ENCODE measurements at regions not wholly inside any gene's neighbourhood (a gene's known extent, or its start where the extent isn't known, plus 50 kb on each side); places are given as distances from the start of the nearest gene placed in this dataset.

GRCh38 chr4:125072269-125072668, 242.5 kb upstream of the FAT4 start:
- no peak for TF ChIP-seq CTCF (IDR thresholded peaks at IDR 0.05)
- TF ChIP-seq POLR2A (IDR thresholded peaks at IDR 0.05) = no peak

Measured in lower leg skin (tissue), 3 donors.